HepG2 (cell line): ENCODE measurements at regions not wholly inside any gene's neighbourhood (a gene's known extent, or its start where the extent isn't known, plus 50 kb on each side); places are given as distances from the start of the nearest gene placed in this dataset.

ENCODE experiments used
- ATAC-seq: fragments of 200-7000 bp; cut with Tn5 transposase; 3 replicates; pipeline ENCODE4 v1.9.1; 2020; ENCODE audit warnings: mild to moderate bottlenecking, moderate library complexity
- BruUV-seq: library from RNA; stranded (reverse); fragments of 400-500 nt; replicated peaks from 2 replicates; lab custom pipeline; 2021; lab: Mats Ljungman, UMichigan
- CTCF ChIA-PET: fragments of 300-600 bp; formaldehyde crosslinking; extraction: SDS; loops from one replicate; lab custom pipeline; 2021; ENCODE audit warnings: low total read pairs, inconsistent platforms, low intra/inter-chr PET ratio; lab: Yijun Ruan, JAX
- POLR2A ChIA-PET: fragments of 350-600 bp; sonication (Branson Sonifier 250); formaldehyde crosslinking; loops from one replicate; lab custom pipeline; 2020; ENCODE audit warnings: antibody characterized with exemption, inconsistent platforms; lab: Yijun Ruan, JAX
- DNase-seq: peaks from one replicate; pipeline ENCODE4 v3.0.0-alpha.2; 2015; ENCODE audit warnings: low spot score
- FAIRE-seq: peaks from 3 replicates; lab custom pipeline; 2011; peaks lifted over from hg19 to GRCh38; lab: Jason Lieb, UNC
- H2AFZ ChIP-seq: one replicate; pipeline ENCODE4 v1.6.1; 2011; ENCODE audit warnings: low read length, inconsistent platforms
- H3K27ac ChIP-seq: fragments of 300-600 bp; 3 replicates; pipeline ENCODE4 v1.8.0; 2011; ENCODE audit warnings: mixed run types, mild to moderate bottlenecking, mixed read lengths, low read length, inconsistent platforms; ENCODE audit not compliant: insufficient read depth; ENCODE audit errors: extremely low read length
- H3K27me3 ChIP-seq, 2 experiments: fragments of 200-600 bp in 1 of 2; 2 replicates in 1 of 2; 3 replicates in 1 of 2; pipeline versions ENCODE4 v1.6.0 to v1.8.0; 2011; ENCODE audit warnings: low read length in 2 of 2, mild to moderate bottlenecking in 2 of 2, moderate library complexity in 2 of 2, inconsistent platforms in 1 of 2; ENCODE audit not compliant: insufficient read depth in 2 of 2, control insufficient read depth in 1 of 2
- H3K36me3 ChIP-seq, 2 experiments: fragments of 200-600 bp in 1 of 2; replicated peaks in 1 of 2; 2 replicates in 1 of 2; 3 replicates in 1 of 2; pipeline versions ENCODE4 v1.5.1 to v1.8.0; 2011; ENCODE audit warnings: low read length in 2 of 2, inconsistent platforms in 1 of 2; ENCODE audit not compliant: insufficient read depth in 2 of 2, control insufficient read depth in 1 of 2
- H3K4me1 ChIP-seq: 2 replicates; pipeline ENCODE4 v1.5.1; 2012; ENCODE audit warnings: low read length, inconsistent platforms; ENCODE audit not compliant: insufficient read depth
- H3K4me2 ChIP-seq: 2 replicates; pipeline ENCODE4 v1.6.0; 2011; ENCODE audit warnings: low read depth, low read length, inconsistent platforms
- H3K4me3 ChIP-seq, 3 experiments: fragments of 200-600 bp in 1 of 3; sonication (generic), shearing (Covaris generic) in 1 of 3; replicated peaks in 1 of 3; 2 replicates each; pipeline ENCODE4 v1.5.1; 2011 to 2016; ENCODE audit warnings: low read length in 3 of 3, inconsistent platforms in 2 of 3, low read depth in 2 of 3, mild to moderate bottlenecking in 2 of 3, control low read depth in 1 of 3, mixed read lengths in 1 of 3; ENCODE audit not compliant: insufficient read depth in 1 of 3
- H3K79me2 ChIP-seq: one replicate; pipeline ENCODE4 v1.6.1; 2011; ENCODE audit warnings: low read length, inconsistent platforms; ENCODE audit not compliant: insufficient read depth
- H3K9ac ChIP-seq: 2 replicates; pipeline ENCODE4 v1.6.0; 2011; ENCODE audit warnings: mild to moderate bottlenecking, low read depth, low read length, inconsistent platforms; ENCODE audit not compliant: insufficient read depth
- H3K9me3 ChIP-seq: 2 replicates; pipeline ENCODE4 v1.5.1; 2012; ENCODE audit warnings: mild to moderate bottlenecking, low read length
- H4K20me1 ChIP-seq: 2 replicates; pipeline ENCODE4 v1.6.0; 2011; ENCODE audit warnings: inconsistent platforms, mild to moderate bottlenecking, low read length, moderate library complexity; ENCODE audit not compliant: insufficient read depth
- FOXK1 ChIP-seq: sonication (generic); formaldehyde crosslinking; IDR thresholded peaks from 2 replicates; pipeline ENCODE4 v1.4.0; 2020; ENCODE audit warnings: low read depth, missing genetic modification reagents, borderline replicate concordance
- U2AF2 ChIP-seq: fragments of 200-400 bp; formaldehyde crosslinking; IDR thresholded peaks from 2 replicates; pipeline ENCODE4 v1.6.1; 2017; ENCODE audit warnings: low read depth, mild to moderate bottlenecking, low read length
- ZHX2 ChIP-seq, 2 experiments: sonication (generic) in 1 of 2; formaldehyde crosslinking in 1 of 2; IDR thresholded peaks; 2 replicates each; pipeline versions ENCODE4 v1.6.1 to v1.9.0; 2014 to 2022; ENCODE audit warnings: antibody characterized with exemption in 1 of 2, borderline replicate concordance in 1 of 2, inconsistent platforms in 1 of 2, low read depth in 1 of 2, missing genetic modification reagents in 1 of 2
- ZKSCAN5 ChIP-seq: sonication (generic); formaldehyde crosslinking; IDR thresholded peaks from 2 replicates; pipeline ENCODE4 v1.5.1; 2020; ENCODE audit warnings: mild to moderate bottlenecking, missing genetic modification reagents
- ZNF616 ChIP-seq: sonication (generic); formaldehyde crosslinking; IDR thresholded peaks from 2 replicates; pipeline ENCODE4 v1.5.0; 2020; ENCODE audit warnings: low read depth, mild to moderate bottlenecking, missing genetic modification reagents
- WGBS: methylation state at CpG from one replicate; pipeline ENCODE4 v1.1.6; 2017; ENCODE audit warnings: low lambda C conversion rate; 5-methylcytosine and 5-hydroxymethylcytosine counted together
- in situ Hi-C: cut with HindIII; loops from 2 replicates; pipeline ENCODE4 v1.10.0; 2017; ENCODE audit warnings: low pct_unique_long_range_greater_than_20kb; ENCODE audit not compliant: extremely low pct_ligation_motif_present
- intact Hi-C: fragments of 100-400 bp; cut with micrococcal nuclease; formaldehyde crosslinking; loops from one replicate; pipeline ENCODE4 v1.10.0; 2022; ENCODE audit not compliant: unreplicated experiment

- H3K4me3 ChIP-seq: no peak overlapping the region
- no peaks in the 10 kb centered on the region for H3K9me3 ChIP-seq
- no peak overlapping the region for H3K9ac ChIP-seq
- no peaks in the 10 kb centered on the region for H3K79me2 ChIP-seq
- DNase-seq (no peak), ATAC-seq (no peak), FAIRE-seq (no peak)
- no TSS peak for BruUV-seq
- no peak for TF ChIP-seq FOXK1 (CRISPR knock-in tag)
- TF ChIP-seq U2AF2: no peak
- TF ChIP-seq ZKSCAN5 (CRISPR knock-in tag): no peak
- TF ChIP-seq ZHX2 (IDR thresholded peaks at IDR 0.05; ENCODE audit: low read depth): no peak
- no peak for TF ChIP-seq ZHX2 (CRISPR knock-in tag; IDR thresholded peaks at IDR 0.05; ENCODE audit: borderline replicate concordance)
- no peak for TF ChIP-seq ZNF616 (CRISPR knock-in tag)
- no peak overlapping the region for H2AFZ ChIP-seq
- 22% methylated on average over 4 of the region's 4 CpGs for WGBS
- POLR2A ChIA-PET: no interaction called here
- intact Hi-C loops: no loop called here
- H4K20me1 ChIP-seq: no peaks in the 10 kb centered on the region
- H3K4me1 ChIP-seq: no peaks in the 10 kb centered on the region
- H3K27ac ChIP-seq: no peak overlapping the region
- in situ Hi-C loops: no loop called here
- CTCF ChIA-PET: no interaction called here
- H3K4me2 ChIP-seq: no peak overlapping the region
- H3K36me3 ChIP-seq: no peaks in the 10 kb centered on the region
- H3K27me3 ChIP-seq: no peaks in the 10 kb centered on the region
Observed at GRCh38 chr3:72041076-72041475, 256.1 kb upstream of the PROK2 start.
